ENCODE measurements at regions not wholly inside any gene's neighbourhood (a gene's known extent, or its start where the extent isn't known, plus 50 kb on each side); places are given as distances from the start of the nearest gene placed in this dataset.

GRCh38 chrX:97751016-97751415 is 867.3 kb downstream of the RPA4 start:
- POLR2A ChIA-PET (ENCODE audit: unreplicated experiment): no interaction called here
- CTCF ChIA-PET: no interaction called here
- H3K9me3 ChIP-seq (ENCODE audit: control insufficient read depth, insufficient read depth, low read length): no peaks in the 10 kb centered on the region
- no peak overlapping the region for H2AFZ ChIP-seq (replicated peaks; ENCODE audit: low read length, poor library complexity)
- H2AK5ac ChIP-seq (ENCODE audit: low read depth, low read length): no peak overlapping the region
- no peak overlapping the region for H3K56ac ChIP-seq (ENCODE audit: extremely low read depth, insufficient read depth, low read length)
- in situ Hi-C loops (cut with MboI; ENCODE audit: low sequenced_read_pairs): no loop called here
- no peak overlapping the region for H2BK120ac ChIP-seq (ENCODE audit: low read depth, low read length)
- no peaks in the 10 kb centered on the region for H3K9me1 ChIP-seq (ENCODE audit: insufficient read depth, low read length)
- H2BK20ac ChIP-seq (ENCODE audit: low read depth, low read length): no peak overlapping the region
- intact Hi-C loops (cut with micrococcal nuclease): no loop called here
- no peak overlapping the region for H2AK9ac ChIP-seq (replicated peaks; ENCODE audit: low read depth, low read length, poor library complexity)
- H3K14ac ChIP-seq (replicated peaks; ENCODE audit: low read depth, low read length): no peak overlapping the region
- H2BK15ac ChIP-seq (ENCODE audit: low read depth, low read length): no peak overlapping the region
- H3K36me3 ChIP-seq (ENCODE audit: control insufficient read depth, insufficient read depth, low read length): no peaks in the 10 kb centered on the region
- no peaks in the 10 kb centered on the region for H3K4me1 ChIP-seq (ENCODE audit: control insufficient read depth, insufficient read depth, low read length)
- ATAC-seq (ENCODE audit: low read depth) (no peak), DNase-seq (no peak)
- BruUV-seq (replicated peaks): no TSS peak
- WGBS, 2 experiments (ENCODE audit: extremely low coverage in 2 of 2, insufficient read length in 1 of 2): 64% methylated on average over 3 of the region's 4 CpGs; no CpG with 5 or more reads in 1 of the 2 experiments
- H4K91ac ChIP-seq (ENCODE audit: insufficient read depth, low read depth, low read length): no peak overlapping the region
- peaks cover 2% of the 10 kb centered on the region; the same call in 1 of the 2 replicates for H3K27me3 ChIP-seq (ENCODE audit: control insufficient read depth, insufficient read depth, low read length)
- no peak overlapping the region for H4K5ac ChIP-seq (ENCODE audit: low read depth, low read length)
- dilution Hi-C loops (cut with HindIII; ENCODE audit: low sequenced_read_pairs, unreplicated experiment): no loop called here
- H3K4ac ChIP-seq (ENCODE audit: low read depth, low read length): no peak overlapping the region
- no peak overlapping the region for H2BK5ac ChIP-seq (ENCODE audit: low read depth, low read length, poor library complexity, severe bottlenecking)
- no peak overlapping the region for H3K18ac ChIP-seq (ENCODE audit: low read depth, low read length)
- H3K9ac ChIP-seq (ENCODE audit: low read depth, low read length): no peak overlapping the region
- no peaks in the 10 kb centered on the region for H4K20me1 ChIP-seq (ENCODE audit: insufficient read depth, low read length)
- no peak overlapping the region for H4K8ac ChIP-seq (ENCODE audit: low read depth in 2 of 2, low read length in 2 of 2)
- H3K79me1 ChIP-seq (ENCODE audit: low read depth in 1 of 2, low read length in 2 of 2): no peaks in the 10 kb centered on the region
- no peak for TF ChIP-seq FOS (IDR thresholded peaks at IDR 0.05; ENCODE audit: low read depth, low read length)
- TF ChIP-seq MXI1 (IDR thresholded peaks at IDR 0.05; ENCODE audit: borderline replicate concordance, low read depth, low read length): no peak
- TF ChIP-seq NFE2L2 (IDR thresholded peaks at IDR 0.05; ENCODE audit: low read depth, low read length): no peak
- no peak for TF ChIP-seq RCOR1 (IDR thresholded peaks at IDR 0.05; ENCODE audit: insufficient replicate concordance, low read length)
- no peak for TF ChIP-seq MAFK (IDR thresholded peaks at IDR 0.05; ENCODE audit: low read depth, low read length)
- no peak for TF ChIP-seq BHLHE40 (IDR thresholded peaks at IDR 0.05; ENCODE audit: low read depth, low read length)
- TF ChIP-seq RFX5 (IDR thresholded peaks at IDR 0.05; ENCODE audit: low read depth, low read length): no peak
- TF ChIP-seq MAZ (IDR thresholded peaks at IDR 0.05; ENCODE audit: borderline replicate concordance, low read depth, low read length): no peak
- no peak for TF ChIP-seq CEBPB (IDR thresholded peaks at IDR 0.05; ENCODE audit: low read depth, low read length)
- H3K4me3 ChIP-seq (ENCODE audit: insufficient read depth, low read depth, low read length): no peak overlapping the region
- H3K23ac ChIP-seq (ENCODE audit: low read depth, low read length): no peak overlapping the region
- H3K27ac ChIP-seq (ENCODE audit: insufficient read depth, low read length): no peak overlapping the region
- no peak overlapping the region for H3K4me2 ChIP-seq (ENCODE audit: low read depth, low read length)
